GM19324 (cell line): ENCODE measurements at regions not wholly inside any gene's neighbourhood (a gene's known extent, or its start where the extent isn't known, plus 50 kb on each side); places are given as distances from the start of the nearest gene placed in this dataset.

Experiments used
- ATAC-seq: cut with Tn5 transposase; IDR thresholded peaks from one replicate; pipeline ENCODE4 v1.9.1; 2021; ENCODE audit warnings: mild to moderate bottlenecking, moderate library complexity; ENCODE audit not compliant: unreplicated experiment, low FRiP score

- no peak for ATAC-seq
Measured at GRCh38 chr18:73274812-73275621, 407.2 kb upstream of the NETO1 start.

GRCh38 chr18:73270920-73271634 is 403.3 kb upstream of the NETO1 start:
- ATAC-seq: no peak

- ATAC-seq: no peak
Measured at GRCh38 chr18:73264562-73264921, 396.8 kb upstream of the NETO1 start.

DNA sequence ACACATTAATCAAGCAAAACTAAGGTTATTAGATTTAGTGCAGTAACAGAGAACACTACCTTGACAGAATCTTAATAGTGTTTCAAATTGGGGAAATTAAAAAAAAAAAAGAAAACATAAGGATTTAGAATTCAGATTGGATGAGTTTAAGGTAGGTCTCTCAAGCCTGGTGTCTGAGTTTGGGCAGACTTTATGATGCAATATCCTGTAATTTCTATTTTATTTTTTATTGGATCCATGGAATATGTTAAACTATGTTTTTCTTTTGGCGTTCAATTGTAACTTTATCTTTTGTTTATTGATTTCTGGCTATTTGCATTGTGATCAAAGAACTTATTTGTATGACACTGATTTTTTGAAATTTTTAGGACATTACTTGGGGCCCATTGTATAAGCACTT is 394.1 kb upstream of the NETO1 start:
- ATAC-seq: no peak

- no peak for ATAC-seq
Measured at GRCh38 chr18:73261243-73261642, 393.5 kb upstream of the NETO1 start.

DNA sequence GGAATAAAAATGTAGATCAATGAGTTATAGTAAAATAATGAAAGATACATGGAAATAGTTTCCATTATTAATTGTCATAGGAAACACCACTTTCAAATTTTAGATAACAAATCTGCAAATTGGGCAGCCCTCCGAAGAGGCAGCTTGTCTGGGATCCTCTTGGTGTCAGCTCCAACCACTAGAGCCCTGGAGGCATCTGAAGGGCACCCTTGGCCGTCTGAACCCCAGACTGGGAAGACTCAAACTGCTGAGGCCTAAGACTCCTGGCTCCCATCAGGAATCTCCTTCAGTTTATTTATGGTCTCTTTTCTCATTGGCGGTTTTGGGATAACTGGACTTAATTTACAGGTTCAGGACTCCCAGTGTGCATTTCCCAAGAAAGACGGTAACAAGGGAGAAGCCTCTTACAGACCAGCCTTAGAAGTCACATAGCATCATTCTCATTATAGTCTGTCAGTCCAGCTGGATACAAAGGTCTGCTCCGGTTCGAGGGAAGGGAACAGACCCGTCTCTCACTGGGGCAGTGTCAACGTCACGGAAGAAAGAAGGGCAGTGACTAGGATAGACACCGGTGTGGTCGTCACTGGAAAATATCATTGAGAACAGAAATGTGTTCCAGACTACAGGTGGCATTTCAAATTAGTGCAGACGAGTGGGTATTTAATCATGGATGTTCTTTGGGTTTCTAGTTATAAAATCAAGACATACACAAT is 390.7 kb upstream of the NETO1 start:
- ATAC-seq: no peak

GRCh38 chr18:73254564-73254963 is 386.8 kb upstream of the NETO1 start:
- no peak for ATAC-seq

DNA sequence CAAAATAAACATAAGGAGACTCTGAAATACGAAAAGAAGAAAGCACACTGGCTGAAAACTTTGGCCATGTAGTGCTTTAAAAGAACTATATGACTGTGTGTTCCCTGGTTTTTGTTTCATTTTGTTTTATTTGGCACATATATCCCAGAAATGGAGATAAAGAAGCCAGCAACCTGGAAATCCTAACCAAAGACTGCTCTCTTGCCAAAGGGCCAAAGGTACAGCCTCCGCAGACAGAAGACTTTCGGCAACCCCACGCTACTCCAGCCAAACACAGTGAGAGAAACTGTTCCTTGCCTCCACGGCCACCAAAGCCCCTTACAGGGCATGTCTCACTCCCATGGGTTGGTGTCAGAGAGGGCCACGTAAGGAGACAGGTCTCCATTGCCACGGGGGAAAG is 381.2 kb upstream of the NETO1 start:
- ATAC-seq: no peak

DNA sequence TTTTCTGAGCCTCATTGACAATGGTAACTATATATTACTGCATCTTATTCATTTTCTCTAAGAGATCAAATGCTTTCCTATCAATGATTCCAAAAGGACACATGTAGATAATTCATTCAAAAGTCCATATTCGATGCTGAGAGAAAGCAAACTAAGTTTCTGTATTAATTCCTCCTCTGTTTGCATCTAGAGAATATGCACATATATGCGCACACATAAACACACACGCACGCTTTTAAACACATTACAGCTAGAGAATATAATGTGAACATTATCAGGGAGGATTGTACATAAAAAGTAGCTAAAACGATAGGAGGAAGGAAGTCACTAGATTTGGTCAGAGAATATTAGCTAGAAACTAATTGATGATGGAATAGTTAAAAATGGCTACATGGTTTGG is 379.0 kb upstream of the NETO1 start:
- ATAC-seq: no peak

DNA sequence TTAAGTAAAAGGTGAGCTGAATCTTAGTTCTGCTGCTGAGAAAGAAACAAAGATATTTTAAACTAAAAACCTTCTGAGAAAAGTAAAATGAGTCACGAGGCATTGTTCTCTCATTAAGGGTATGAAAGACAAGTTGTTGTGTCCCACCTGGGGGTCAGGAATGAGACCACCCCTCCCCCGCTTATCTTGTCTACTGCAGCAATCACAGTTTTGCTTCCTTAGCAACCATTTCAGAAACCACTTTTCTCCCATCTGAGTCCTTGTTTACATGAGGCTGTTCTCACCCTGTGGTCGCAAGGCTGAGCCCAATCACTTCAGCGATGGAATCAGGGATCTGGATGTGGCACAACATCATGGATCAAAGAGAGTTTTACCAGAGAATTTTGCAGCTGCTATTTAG is 377.6 kb upstream of the NETO1 start:
- ATAC-seq: no peak

DNA sequence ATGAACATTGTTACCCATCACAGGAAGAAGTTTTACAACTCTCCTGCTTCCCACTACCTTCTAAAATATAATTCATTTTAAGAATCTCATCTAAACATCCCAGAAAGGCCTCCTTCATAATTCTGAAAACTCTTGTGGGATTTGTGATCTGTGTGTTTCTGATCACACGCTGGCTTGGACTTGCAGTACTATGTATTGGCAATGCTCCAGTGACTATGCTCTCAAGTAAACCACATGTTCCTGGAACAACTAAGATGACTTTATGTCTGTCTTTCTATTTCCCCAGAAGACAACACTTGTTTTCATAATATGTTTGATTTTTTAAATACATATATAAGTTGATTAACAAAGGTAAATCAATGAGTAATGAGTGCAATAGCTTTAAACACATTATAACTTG is 376.6 kb upstream of the NETO1 start:
- no peak for ATAC-seq

DNA sequence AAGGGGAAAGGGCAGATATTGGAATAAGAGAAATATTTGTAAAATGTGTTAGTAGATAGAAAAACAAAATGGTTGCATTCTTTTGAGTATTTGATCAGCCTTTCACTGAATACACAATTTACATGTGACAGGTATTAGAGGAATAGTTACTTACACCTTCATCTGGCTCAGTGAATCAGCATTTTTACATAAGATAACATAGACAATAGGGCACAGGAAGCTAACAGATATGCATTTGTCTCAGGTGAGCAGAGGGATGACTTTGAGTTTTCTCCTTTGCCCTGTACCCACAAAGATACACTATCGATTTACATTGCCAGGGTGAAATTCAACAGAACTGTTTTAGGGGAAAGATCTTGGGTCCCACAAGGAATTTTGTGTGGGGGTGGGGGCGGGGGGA is 373.1 kb upstream of the NETO1 start:
- no peak for ATAC-seq

GRCh38 chr18:73235921-73236320 is 368.1 kb upstream of the NETO1 start:
- ATAC-seq: no peak

- peak; percentile 56 for ATAC-seq
Measured at GRCh38 chr18:73235491-73235890, 367.7 kb upstream of the NETO1 start.

GRCh38 chr18:73232933-73233332 is 365.1 kb upstream of the NETO1 start:
- ATAC-seq: peak; percentile 86

DNA sequence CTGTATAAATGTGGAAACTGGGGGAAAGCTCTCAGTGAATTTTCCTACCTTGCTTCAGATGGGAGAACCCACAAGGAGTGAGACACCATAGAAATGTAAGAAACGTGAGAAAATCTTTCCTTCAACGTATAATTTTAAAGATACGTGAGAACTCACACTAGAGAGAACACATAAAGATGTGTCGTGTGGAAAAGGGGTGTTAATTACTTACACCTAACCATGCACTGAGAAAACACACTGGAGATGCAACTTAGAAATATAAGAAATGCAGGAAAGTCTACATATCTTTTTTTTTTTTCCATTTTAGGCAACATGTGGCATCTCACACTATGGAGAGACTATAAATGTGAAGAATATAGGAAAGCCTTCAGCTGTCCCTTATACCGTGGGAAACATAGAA is 352.9 kb upstream of the NETO1 start:
- no peak for ATAC-seq

- ATAC-seq: no peak
Measured at GRCh38 chr18:73218293-73218692, 350.5 kb upstream of the NETO1 start.

- ATAC-seq: no peak
Measured at GRCh38 chr18:73214970-73215369, 347.2 kb upstream of the NETO1 start.

- no peak for ATAC-seq
Measured at GRCh38 chr18:73212442-73212841, 344.7 kb upstream of the NETO1 start.

DNA sequence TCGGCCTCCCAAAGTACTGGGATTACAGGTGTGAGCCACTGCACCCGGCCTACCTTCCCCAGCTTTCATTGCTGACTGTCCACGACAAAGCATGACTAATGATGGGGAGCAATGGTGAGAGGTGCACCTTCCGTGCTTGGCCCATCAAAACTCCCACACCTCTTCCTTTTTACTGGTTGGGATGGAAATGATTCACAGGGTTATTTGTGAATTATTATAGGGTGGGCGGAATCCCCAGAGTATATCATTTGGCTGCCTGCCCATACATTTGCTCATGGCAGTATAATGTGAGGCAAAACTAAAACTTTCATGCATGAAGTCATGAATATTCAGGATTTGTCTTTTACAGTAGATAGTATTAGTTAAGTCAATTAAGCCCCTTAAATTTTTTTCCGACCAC is 334.2 kb upstream of the NETO1 start:
- ATAC-seq: no peak

DNA sequence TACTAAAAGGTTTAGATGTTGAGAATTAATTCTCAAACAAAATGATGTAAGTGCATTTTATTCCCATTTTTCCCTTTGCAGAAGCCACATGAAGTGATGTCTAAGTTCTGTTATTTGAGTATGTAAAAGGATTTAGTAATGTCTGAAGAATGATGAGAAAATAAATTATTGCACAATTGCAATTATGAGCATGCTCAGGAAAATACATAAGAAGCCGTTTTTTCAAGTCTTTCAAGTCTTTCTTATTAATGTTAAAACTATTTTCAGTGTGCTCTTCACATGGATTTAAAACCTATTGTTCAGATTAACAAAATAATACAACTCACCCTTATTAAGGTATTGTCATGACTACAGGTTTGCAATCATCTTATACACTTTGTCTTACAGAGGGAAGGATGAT is 331.4 kb upstream of the NETO1 start:
- ATAC-seq: no peak

DNA sequence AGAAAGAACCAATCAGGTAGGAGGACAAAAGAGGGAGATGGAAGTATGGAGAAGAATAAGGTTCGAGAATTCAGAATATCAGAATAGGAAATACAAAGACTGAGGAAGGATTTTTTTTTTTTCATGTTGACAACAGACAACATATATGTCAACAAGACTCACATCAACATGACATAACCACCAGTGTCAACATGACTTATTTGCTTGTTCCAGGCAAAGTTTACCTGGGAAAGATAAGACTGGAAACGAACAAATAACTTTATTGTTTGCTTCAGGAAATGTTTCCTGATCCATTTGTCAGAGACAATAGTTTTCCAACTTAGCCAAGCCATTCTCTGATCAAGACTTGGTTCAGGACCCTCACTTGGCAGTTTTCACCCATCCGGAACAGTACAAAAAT is 321.9 kb upstream of the NETO1 start:
- no peak for ATAC-seq
